ENCODE measurements at regions not wholly inside any gene's neighbourhood (a gene's known extent, or its start where the extent isn't known, plus 50 kb on each side); places are given as distances from the start of the nearest gene placed in this dataset.

DNA sequence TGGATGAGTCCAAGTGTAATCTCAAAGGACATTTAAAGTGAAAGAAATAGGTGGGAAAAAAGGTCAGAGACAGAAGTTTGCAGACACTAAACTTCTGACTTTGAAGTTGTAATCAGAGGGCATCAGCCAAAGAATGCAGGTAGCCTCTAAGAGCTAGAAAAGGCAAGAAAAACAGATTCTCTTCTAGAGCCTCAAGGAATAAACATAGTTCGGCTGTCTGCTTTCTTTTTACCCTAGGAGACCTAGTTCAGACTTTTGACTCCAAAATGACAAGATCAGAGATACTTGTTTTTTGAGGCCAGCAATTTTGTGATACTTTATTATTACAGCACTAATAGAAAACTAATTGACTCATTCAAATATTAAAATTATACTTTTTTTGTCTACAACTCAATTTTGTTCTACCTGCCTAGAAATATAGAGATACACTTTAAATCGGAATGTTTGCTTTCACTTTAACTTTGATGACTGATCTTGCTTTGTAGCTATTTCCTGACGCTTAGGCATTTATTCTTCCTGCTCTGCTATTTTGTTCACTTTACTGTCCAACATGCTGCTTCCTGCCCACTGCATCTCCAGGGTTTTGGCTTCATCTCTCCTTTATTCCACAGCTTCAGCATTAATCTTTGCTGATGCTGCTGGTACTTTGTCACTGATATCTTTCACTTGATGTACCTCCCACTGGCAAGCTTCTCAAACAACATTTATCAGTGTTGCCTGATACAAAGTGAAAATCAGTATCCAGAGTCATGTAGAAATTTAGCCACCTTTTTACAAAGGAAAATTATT is 272.5 kb downstream of the DSEL start (continued):
- TF ChIP-seq NFYB (CRISPR knock-in tag; conservative IDR thresholded peaks at IDR 0.05; ENCODE audit: low read depth) = no peak
- TF ChIP-seq, protein P1, sequence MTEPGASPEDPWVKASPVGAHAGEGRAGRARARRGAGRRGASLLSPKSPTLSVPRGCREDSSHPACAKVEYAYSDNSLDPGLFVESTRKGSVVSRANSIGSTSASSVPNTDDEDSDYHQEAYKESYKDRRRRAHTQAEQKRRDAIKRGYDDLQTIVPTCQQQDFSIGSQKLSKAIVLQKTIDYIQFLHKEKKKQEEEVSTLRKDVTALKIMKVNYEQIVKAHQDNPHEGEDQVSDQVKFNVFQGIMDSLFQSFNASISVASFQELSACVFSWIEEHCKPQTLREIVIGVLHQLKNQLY (CRISPR knock-in tag; IDR thresholded peaks at IDR 0.05) = no peak

DNA sequence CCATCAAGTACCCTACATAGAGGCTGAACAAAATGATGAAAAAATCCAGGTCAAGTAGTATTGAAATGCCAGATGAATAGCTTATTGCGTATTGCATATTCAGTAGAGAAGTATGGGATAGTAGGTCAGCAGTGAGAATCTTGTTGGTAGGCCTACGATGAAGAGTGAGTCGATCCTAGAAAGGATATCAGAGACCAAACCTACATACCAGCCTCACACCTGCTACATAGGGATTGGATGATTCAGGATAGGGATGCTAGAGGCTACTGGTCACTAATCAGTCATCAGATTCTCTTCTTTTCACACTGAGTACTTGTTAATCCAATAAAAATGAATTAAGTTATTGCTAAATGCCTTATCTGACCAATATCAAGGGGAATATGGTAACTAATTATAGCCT is 274.5 kb downstream of the DSEL start:
- TF ChIP-seq, protein P2, sequence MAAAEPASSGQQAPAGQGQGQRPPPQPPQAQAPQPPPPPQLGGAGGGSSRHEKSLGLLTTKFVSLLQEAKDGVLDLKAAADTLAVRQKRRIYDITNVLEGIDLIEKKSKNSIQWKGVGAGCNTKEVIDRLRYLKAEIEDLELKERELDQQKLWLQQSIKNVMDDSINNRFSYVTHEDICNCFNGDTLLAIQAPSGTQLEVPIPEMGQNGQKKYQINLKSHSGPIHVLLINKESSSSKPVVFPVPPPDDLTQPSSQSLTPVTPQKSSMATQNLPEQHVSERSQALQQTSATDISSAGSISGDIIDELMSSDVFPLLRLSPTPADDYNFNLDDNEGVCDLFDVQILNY (CRISPR knock-in tag; IDR thresholded peaks at IDR 0.05) = no peak
- TF ChIP-seq, protein P3, sequence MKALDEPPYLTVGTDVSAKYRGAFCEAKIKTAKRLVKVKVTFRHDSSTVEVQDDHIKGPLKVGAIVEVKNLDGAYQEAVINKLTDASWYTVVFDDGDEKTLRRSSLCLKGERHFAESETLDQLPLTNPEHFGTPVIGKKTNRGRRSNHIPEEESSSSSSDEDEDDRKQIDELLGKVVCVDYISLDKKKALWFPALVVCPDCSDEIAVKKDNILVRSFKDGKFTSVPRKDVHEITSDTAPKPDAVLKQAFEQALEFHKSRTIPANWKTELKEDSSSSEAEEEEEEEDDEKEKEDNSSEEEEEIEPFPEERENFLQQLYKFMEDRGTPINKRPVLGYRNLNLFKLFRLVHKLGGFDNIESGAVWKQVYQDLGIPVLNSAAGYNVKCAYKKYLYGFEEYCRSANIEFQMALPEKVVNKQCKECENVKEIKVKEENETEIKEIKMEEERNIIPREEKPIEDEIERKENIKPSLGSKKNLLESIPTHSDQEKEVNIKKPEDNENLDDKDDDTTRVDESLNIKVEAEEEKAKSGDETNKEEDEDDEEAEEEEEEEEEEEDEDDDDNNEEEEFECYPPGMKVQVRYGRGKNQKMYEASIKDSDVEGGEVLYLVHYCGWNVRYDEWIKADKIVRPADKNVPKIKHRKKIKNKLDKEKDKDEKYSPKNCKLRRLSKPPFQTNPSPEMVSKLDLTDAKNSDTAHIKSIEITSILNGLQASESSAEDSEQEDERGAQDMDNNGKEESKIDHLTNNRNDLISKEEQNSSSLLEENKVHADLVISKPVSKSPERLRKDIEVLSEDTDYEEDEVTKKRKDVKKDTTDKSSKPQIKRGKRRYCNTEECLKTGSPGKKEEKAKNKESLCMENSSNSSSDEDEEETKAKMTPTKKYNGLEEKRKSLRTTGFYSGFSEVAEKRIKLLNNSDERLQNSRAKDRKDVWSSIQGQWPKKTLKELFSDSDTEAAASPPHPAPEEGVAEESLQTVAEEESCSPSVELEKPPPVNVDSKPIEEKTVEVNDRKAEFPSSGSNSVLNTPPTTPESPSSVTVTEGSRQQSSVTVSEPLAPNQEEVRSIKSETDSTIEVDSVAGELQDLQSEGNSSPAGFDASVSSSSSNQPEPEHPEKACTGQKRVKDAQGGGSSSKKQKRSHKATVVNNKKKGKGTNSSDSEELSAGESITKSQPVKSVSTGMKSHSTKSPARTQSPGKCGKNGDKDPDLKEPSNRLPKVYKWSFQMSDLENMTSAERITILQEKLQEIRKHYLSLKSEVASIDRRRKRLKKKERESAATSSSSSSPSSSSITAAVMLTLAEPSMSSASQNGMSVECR (CRISPR knock-in tag; IDR thresholded peaks at IDR 0.05; ENCODE audit: borderline replicate concordance) = no peak
- TF ChIP-seq JUN (CRISPR knock-in tag; IDR thresholded peaks at IDR 0.05) (no peak), GTF2I (CRISPR knock-in tag; conservative IDR thresholded peaks at IDR 0.05) (no peak), CREM (CRISPR knock-in tag; IDR thresholded peaks at IDR 0.05) (no peak), EMX1 (CRISPR knock-in tag; IDR thresholded peaks at IDR 0.05) (no peak), ZBTB21 (CRISPR knock-in tag; IDR thresholded peaks at IDR 0.05; ENCODE audit: borderline replicate concordance) (no peak)
- TF ChIP-seq, protein P4, sequence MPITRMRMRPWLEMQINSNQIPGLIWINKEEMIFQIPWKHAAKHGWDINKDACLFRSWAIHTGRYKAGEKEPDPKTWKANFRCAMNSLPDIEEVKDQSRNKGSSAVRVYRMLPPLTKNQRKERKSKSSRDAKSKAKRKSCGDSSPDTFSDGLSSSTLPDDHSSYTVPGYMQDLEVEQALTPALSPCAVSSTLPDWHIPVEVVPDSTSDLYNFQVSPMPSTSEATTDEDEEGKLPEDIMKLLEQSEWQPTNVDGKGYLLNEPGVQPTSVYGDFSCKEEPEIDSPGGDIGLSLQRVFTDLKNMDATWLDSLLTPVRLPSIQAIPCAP (CRISPR knock-in tag; IDR thresholded peaks at IDR 0.05) = no peak
- TF ChIP-seq, protein P5, sequence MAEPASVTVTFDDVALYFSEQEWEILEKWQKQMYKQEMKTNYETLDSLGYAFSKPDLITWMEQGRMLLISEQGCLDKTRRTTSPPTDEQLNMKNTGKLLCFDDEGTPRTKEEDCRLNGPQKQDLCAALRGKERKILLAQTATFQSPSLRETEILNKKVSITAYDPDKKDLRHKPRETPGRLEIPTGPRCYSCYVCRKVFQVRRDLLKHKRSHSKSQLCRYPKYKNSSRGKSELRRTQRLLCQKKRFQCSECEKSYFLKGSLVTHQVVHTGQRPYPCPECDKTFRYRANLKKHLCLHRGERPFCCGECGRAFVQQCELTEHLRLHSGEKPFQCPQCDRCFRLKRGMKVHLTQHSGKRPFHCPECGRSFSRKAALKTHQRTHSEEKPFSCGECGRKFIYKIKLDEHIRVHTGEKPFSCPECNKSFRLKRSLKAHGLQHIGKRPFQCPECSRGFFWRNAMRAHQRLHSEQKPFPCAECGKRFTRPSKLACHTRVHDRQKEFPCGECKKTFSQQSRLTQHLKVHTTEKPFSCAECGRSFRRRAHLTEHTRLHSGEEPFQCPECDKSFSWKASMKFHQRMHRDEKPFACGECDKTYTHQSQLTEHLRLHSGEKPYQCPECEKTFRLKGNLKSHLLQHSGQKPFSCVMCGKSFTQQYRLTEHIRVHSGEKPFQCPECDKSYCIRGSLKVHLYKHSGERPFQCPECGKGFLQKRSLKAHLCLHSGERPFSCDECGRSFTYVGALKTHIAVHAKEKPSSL (CRISPR knock-in tag; conservative IDR thresholded peaks at IDR 0.05) = no peak
- TF ChIP-seq, protein P6, sequence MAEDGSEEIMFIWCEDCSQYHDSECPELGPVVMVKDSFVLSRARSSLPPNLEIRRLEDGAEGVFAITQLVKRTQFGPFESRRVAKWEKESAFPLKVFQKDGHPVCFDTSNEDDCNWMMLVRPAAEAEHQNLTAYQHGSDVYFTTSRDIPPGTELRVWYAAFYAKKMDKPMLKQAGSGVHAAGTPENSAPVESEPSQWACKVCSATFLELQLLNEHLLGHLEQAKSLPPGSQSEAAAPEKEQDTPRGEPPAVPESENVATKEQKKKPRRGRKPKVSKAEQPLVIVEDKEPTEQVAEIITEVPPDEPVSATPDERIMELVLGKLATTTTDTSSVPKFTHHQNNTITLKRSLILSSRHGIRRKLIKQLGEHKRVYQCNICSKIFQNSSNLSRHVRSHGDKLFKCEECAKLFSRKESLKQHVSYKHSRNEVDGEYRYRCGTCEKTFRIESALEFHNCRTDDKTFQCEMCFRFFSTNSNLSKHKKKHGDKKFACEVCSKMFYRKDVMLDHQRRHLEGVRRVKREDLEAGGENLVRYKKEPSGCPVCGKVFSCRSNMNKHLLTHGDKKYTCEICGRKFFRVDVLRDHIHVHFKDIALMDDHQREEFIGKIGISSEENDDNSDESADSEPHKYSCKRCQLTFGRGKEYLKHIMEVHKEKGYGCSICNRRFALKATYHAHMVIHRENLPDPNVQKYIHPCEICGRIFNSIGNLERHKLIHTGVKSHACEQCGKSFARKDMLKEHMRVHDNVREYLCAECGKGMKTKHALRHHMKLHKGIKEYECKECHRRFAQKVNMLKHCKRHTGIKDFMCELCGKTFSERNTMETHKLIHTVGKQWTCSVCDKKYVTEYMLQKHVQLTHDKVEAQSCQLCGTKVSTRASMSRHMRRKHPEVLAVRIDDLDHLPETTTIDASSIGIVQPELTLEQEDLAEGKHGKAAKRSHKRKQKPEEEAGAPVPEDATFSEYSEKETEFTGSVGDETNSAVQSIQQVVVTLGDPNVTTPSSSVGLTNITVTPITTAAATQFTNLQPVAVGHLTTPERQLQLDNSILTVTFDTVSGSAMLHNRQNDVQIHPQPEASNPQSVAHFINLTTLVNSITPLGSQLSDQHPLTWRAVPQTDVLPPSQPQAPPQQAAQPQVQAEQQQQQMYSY (CRISPR knock-in tag; IDR thresholded peaks at IDR 0.05) = no peak
- TF ChIP-seq, protein P7, sequence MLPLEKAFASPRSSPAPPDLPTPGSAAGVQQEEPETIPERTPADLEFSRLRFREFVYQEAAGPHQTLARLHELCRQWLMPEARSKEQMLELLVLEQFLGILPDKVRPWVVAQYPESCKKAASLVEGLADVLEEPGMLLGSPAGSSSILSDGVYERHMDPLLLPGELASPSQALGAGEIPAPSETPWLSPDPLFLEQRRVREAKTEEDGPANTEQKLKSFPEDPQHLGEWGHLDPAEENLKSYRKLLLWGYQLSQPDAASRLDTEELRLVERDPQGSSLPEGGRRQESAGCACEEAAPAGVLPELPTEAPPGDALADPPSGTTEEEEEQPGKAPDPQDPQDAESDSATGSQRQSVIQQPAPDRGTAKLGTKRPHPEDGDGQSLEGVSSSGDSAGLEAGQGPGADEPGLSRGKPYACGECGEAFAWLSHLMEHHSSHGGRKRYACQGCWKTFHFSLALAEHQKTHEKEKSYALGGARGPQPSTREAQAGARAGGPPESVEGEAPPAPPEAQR (CRISPR knock-in tag; IDR thresholded peaks at IDR 0.05) = no peak
- TF ChIP-seq, protein P8, sequence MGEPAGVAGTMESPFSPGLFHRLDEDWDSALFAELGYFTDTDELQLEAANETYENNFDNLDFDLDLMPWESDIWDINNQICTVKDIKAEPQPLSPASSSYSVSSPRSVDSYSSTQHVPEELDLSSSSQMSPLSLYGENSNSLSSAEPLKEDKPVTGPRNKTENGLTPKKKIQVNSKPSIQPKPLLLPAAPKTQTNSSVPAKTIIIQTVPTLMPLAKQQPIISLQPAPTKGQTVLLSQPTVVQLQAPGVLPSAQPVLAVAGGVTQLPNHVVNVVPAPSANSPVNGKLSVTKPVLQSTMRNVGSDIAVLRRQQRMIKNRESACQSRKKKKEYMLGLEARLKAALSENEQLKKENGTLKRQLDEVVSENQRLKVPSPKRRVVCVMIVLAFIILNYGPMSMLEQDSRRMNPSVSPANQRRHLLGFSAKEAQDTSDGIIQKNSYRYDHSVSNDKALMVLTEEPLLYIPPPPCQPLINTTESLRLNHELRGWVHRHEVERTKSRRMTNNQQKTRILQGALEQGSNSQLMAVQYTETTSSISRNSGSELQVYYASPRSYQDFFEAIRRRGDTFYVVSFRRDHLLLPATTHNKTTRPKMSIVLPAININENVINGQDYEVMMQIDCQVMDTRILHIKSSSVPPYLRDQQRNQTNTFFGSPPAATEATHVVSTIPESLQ (CRISPR knock-in tag; IDR thresholded peaks at IDR 0.05) = no peak
- Mint-ChIP-seq H3K36me3 (no peaks in the 10 kb centered on the region), H3K27me3 (ENCODE audit: low read depth) (no peaks in the 10 kb centered on the region), H3K4me1 (peaks cover 2% of the 10 kb centered on the region; the same call in 1 of the 2 replicates), H3K27ac (no peak overlapping the region), H3K9me3 (no peaks in the 10 kb centered on the region), H3K4me3 (no peak overlapping the region)
- ChIA-PET CTCF (no interaction called here), POLR2A (no interaction called here)
- DNase-seq (ENCODE audit: low spot score) = no peak
- ATAC-seq = no peak
